ENCODE measurements at regions not wholly inside any gene's neighbourhood (a gene's known extent, or its start where the extent isn't known, plus 50 kb on each side); places are given as distances from the start of the nearest gene placed in this dataset.

DNA sequence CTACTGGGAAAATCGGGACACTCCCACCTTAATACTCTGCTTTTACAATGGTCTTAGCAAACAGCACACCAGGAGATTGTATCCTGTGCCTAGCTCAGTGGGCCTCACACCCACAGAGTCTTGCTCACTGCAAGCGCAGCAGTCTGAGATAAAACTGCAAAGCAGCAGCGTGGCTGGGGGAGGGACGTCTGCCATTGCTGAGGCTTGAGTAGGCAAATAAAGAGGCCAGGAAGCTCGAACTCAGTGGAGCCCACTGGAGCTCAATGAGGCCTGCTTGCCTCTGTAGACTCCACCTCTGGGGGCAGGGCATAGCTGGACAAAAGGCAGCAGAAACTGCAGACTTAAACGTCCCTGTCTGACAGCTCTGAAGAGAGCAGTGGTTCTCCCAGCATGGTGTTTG is 1169.1 kb upstream of the EPHA6 start:
- no peaks in the 10 kb centered on the region for H3K27me3 ChIP-seq (ENCODE audit: insufficient read depth, low read length)
- ChIA-PET POLR2A (no interaction called here), CTCF (no interaction called here), RAD21 (ENCODE audit: low non-redundant PET in 1 of 2, low total read pairs in 2 of 2, uncharacterized antibody in 2 of 2, unreplicated experiment in 2 of 2) (no interaction called here)
- no peak overlapping the region for H3K27ac ChIP-seq (ENCODE audit: low read depth, low read length)
- H2AFZ ChIP-seq (ENCODE audit: low read depth, low read length, poor library complexity, severe bottlenecking), result no peak overlapping the region
- H3K9me2 ChIP-seq (ENCODE audit: insufficient read depth), result no peaks in the 10 kb centered on the region
- no peaks in the 10 kb centered on the region for H4K20me1 ChIP-seq (ENCODE audit: insufficient read depth)
- no peak overlapping the region for H3K9ac ChIP-seq (ENCODE audit: low read length)
- no peak for ATAC-seq
- H3K4me2 ChIP-seq (ENCODE audit: low read length), result no peak overlapping the region
- intact Hi-C loops (cut with micrococcal nuclease), result no loop called here
- H3K4me3 ChIP-seq (replicated peaks in 1 of 2; ENCODE audit: low read depth in 1 of 2, low read length in 2 of 2), result no peak overlapping the region
- H3K79me2 ChIP-seq (ENCODE audit: insufficient read depth, low read length), result no peaks in the 10 kb centered on the region
- H3K9me3 ChIP-seq (ENCODE audit: control insufficient read depth in 1 of 2, insufficient read depth in 1 of 2, low read depth in 1 of 2, low read length in 2 of 2), result peaks cover 0 to 7% of the 10 kb centered on the region in 2 experiments; a peak in 1 of 4 replicates
- DNase-seq (ENCODE audit: low read depth, low spot score), result no peak
- BruUV-seq (replicated peaks), result no TSS peak
- no peak for TF ChIP-seq ELF1 (IDR thresholded peaks at IDR 0.05; ENCODE audit: borderline replicate concordance, low read depth)
- TF ChIP-seq ZBTB33 (IDR thresholded peaks at IDR 0.05; ENCODE audit: extremely low read depth, insufficient replicate concordance, low read length), result no peak
- no peak for TF ChIP-seq SP1 (IDR thresholded peaks at IDR 0.05; ENCODE audit: low read depth)
- TF ChIP-seq EZH2 (IDR thresholded peaks at IDR 0.05), result no peak
- TF ChIP-seq ATF3 (IDR thresholded peaks at IDR 0.05), result no peak
- no peak for TF ChIP-seq EZH2phosphoT487 (IDR thresholded peaks at IDR 0.05; ENCODE audit: borderline replicate concordance)
- no peak for TF ChIP-seq POLR2A (IDR thresholded peaks at IDR 0.05; ENCODE audit: borderline replicate concordance, extremely low read depth, insufficient read depth, insufficient read length)
- no peak for TF ChIP-seq SRF (IDR thresholded peaks at IDR 0.05; ENCODE audit: low read depth)
- TF ChIP-seq CTCF (IDR thresholded peaks at IDR 0.05 in 2 of 3, conservative IDR thresholded peaks at IDR 0.05 in 1 of 3; ENCODE audit: borderline replicate concordance in 1 of 3, insufficient read depth in 1 of 3, low read depth in 2 of 3, low read length in 2 of 3), result no peak
- TF ChIP-seq, protein P1, sequence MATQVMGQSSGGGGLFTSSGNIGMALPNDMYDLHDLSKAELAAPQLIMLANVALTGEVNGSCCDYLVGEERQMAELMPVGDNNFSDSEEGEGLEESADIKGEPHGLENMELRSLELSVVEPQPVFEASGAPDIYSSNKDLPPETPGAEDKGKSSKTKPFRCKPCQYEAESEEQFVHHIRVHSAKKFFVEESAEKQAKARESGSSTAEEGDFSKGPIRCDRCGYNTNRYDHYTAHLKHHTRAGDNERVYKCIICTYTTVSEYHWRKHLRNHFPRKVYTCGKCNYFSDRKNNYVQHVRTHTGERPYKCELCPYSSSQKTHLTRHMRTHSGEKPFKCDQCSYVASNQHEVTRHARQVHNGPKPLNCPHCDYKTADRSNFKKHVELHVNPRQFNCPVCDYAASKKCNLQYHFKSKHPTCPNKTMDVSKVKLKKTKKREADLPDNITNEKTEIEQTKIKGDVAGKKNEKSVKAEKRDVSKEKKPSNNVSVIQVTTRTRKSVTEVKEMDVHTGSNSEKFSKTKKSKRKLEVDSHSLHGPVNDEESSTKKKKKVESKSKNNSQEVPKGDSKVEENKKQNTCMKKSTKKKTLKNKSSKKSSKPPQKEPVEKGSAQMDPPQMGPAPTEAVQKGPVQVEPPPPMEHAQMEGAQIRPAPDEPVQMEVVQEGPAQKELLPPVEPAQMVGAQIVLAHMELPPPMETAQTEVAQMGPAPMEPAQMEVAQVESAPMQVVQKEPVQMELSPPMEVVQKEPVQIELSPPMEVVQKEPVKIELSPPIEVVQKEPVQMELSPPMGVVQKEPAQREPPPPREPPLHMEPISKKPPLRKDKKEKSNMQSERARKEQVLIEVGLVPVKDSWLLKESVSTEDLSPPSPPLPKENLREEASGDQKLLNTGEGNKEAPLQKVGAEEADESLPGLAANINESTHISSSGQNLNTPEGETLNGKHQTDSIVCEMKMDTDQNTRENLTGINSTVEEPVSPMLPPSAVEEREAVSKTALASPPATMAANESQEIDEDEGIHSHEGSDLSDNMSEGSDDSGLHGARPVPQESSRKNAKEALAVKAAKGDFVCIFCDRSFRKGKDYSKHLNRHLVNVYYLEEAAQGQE (IDR thresholded peaks at IDR 0.05; ENCODE audit: low read depth), result no peak
- TF ChIP-seq SIN3A (IDR thresholded peaks at IDR 0.05; ENCODE audit: low read depth), result no peak
- TF ChIP-seq, protein P2, sequence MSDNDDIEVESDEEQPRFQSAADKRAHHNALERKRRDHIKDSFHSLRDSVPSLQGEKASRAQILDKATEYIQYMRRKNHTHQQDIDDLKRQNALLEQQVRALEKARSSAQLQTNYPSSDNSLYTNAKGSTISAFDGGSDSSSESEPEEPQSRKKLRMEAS (IDR thresholded peaks at IDR 0.05), result no peak
- no peak for TF ChIP-seq FOSL1 (IDR thresholded peaks at IDR 0.05; ENCODE audit: low read depth)
- TF ChIP-seq POLR2AphosphoS5 (IDR thresholded peaks at IDR 0.05; ENCODE audit: low read depth, low read length), result no peak
- no peak for TF ChIP-seq ZNF274 (IDR thresholded peaks at IDR 0.05; ENCODE audit: low read depth, low read length)
- TF ChIP-seq TCF7L2 (IDR thresholded peaks at IDR 0.05; ENCODE audit: borderline replicate concordance, extremely low read depth, insufficient read depth, insufficient read length), result no peak
- no peak for TF ChIP-seq YY1 (IDR thresholded peaks at IDR 0.05; ENCODE audit: extremely low read depth, insufficient replicate concordance, low read depth, low read length)
- no peak for TF ChIP-seq CEBPB (IDR thresholded peaks at IDR 0.05; ENCODE audit: low read depth)
- no peak for TF ChIP-seq EGR1 (IDR thresholded peaks at IDR 0.05; ENCODE audit: low read depth)
- TF ChIP-seq ZFX (IDR thresholded peaks at IDR 0.05), result no peak
- no peaks in the 10 kb centered on the region for H3K36me3 ChIP-seq (ENCODE audit: control insufficient read depth in 1 of 2, insufficient read depth in 2 of 2, low read length in 2 of 2)
- H3K4me1 ChIP-seq (ENCODE audit: control insufficient read depth in 1 of 2, insufficient read depth in 2 of 2, low read length in 2 of 2), result no peaks in the 10 kb centered on the region
